ENCODE measurements at regions not wholly inside any gene's neighbourhood (a gene's known extent, or its start where the extent isn't known, plus 50 kb on each side); places are given as distances from the start of the nearest gene placed in this dataset.
A peak's percentile ranks its signal among the peaks of the same experiment; 100 is the strongest.

GRCh38 chr5:174380311-174380710 is 334.8 kb downstream of the NSG2 start:
- DNase-seq: no peak

GRCh38 chr5:174381241-174381640 is 335.7 kb downstream of the NSG2 start:
- DNase-seq: no peak

GRCh38 chr5:174383210-174384167 is 338.0 kb downstream of the NSG2 start:
- DNase-seq: peak; percentile 0

GRCh38 chr5:174384509-174384947 is 339.0 kb downstream of the NSG2 start:
- no peak for DNase-seq

- no peak for DNase-seq
Measured at GRCh38 chr5:174386306-174386705, 338.1 kb upstream of the MSX2 start.

GRCh38 chr5:174386846-174387245 is 337.5 kb upstream of the MSX2 start:
- DNase-seq: no peak

- no peak for DNase-seq
Measured at GRCh38 chr5:174387448-174387847, 336.9 kb upstream of the MSX2 start.

- DNase-seq: no peak
Measured at GRCh38 chr5:174392892-174393291, 331.5 kb upstream of the MSX2 start.

GRCh38 chr5:174396541-174396940 is 327.8 kb upstream of the MSX2 start:
- DNase-seq: no peak

- DNase-seq: no peak
Measured at GRCh38 chr5:174397206-174397605, 327.2 kb upstream of the MSX2 start.

- DNase-seq: no peak
Measured at GRCh38 chr5:174398171-174398570, 326.2 kb upstream of the MSX2 start.

- no peak for DNase-seq
Measured at GRCh38 chr5:174399411-174399810, 325.0 kb upstream of the MSX2 start.

GRCh38 chr5:174400461-174400860 is 323.9 kb upstream of the MSX2 start:
- DNase-seq: no peak

GRCh38 chr5:174401793-174402192 is 322.6 kb upstream of the MSX2 start:
- DNase-seq: no peak

GRCh38 chr5:174402222-174402812 is 322.1 kb upstream of the MSX2 start:
- DNase-seq: no peak

- no peak for DNase-seq
Measured at GRCh38 chr5:174404848-174405247, 319.5 kb upstream of the MSX2 start.

- no peak for DNase-seq
Measured at GRCh38 chr5:174409070-174409469, 315.3 kb upstream of the MSX2 start.

GRCh38 chr5:174409971-174410370 is 314.4 kb upstream of the MSX2 start:
- DNase-seq: no peak

- DNase-seq: no peak
Measured at GRCh38 chr5:174410716-174411478, 313.5 kb upstream of the MSX2 start.

GRCh38 chr5:174411479-174411819 is 312.9 kb upstream of the MSX2 start:
- DNase-seq: no peak

- no peak for DNase-seq
Measured at GRCh38 chr5:174412374-174412773, 312.0 kb upstream of the MSX2 start.

- no peak for DNase-seq
Measured at GRCh38 chr5:174412941-174413340, 311.4 kb upstream of the MSX2 start.

- no peak for DNase-seq
Measured at GRCh38 chr5:174413567-174414314, 310.6 kb upstream of the MSX2 start.

Data from NCI-H526 treated with DMSO at 0.1 percent for 48 hours (cell line).